Lower lobe of right lung (tissue), 2 donors: ENCODE measurements at regions not wholly inside any gene's neighbourhood (a gene's known extent, or its start where the extent isn't known, plus 50 kb on each side); places are given as distances from the start of the nearest gene placed in this dataset.

Experiments
- ATAC-seq, 2 donors: fragments of 200-7000 bp; cut with Tn5 transposase; one replicate each; pipeline ENCODE4 v1.9.1; 2020 to 2022; ENCODE audit warnings: mild to moderate bottlenecking in 2 of 2, moderate library complexity in 2 of 2
- DNase-seq: peaks from one replicate; pipeline ENCODE4 v3.0.0-alpha.2; 2020
- H3K27ac ChIP-seq: fragments of 200-600 bp; one replicate; pipeline ENCODE4 v1.8.0; 2022
- H3K27me3 ChIP-seq: fragments of 200-600 bp; one replicate; pipeline ENCODE4 v1.8.0; 2022; ENCODE audit warnings: low read depth
- H3K36me3 ChIP-seq: fragments of 200-600 bp; one replicate; pipeline ENCODE4 v1.8.0; 2022; ENCODE audit warnings: mild to moderate bottlenecking
- H3K4me1 ChIP-seq: fragments of 200-600 bp; one replicate; pipeline ENCODE4 v1.8.0; 2022
- H3K4me3 ChIP-seq: fragments of 200-600 bp; one replicate; pipeline ENCODE4 v1.8.0; 2022; ENCODE audit warnings: mild to moderate bottlenecking
- H3K9me3 ChIP-seq: fragments of 200-600 bp; one replicate; pipeline ENCODE4 v1.8.0; 2022
- intact Hi-C: fragments of 100-400 bp; cut with DNase I; formaldehyde crosslinking; loops from one replicate; pipeline ENCODE4 v1.11.0; 2022
- TF ChIP-seq, protein P1 (sequence below): fragments of 200-600 bp; IDR thresholded peaks from one replicate; pipeline ENCODE4 v1.8.0; 2022; ENCODE audit warnings: antibody characterized with exemption, mild to moderate bottlenecking
- donor health status: DM: no; HTN: yes; CAD: no; lungs with severe emphysema.

DNA sequence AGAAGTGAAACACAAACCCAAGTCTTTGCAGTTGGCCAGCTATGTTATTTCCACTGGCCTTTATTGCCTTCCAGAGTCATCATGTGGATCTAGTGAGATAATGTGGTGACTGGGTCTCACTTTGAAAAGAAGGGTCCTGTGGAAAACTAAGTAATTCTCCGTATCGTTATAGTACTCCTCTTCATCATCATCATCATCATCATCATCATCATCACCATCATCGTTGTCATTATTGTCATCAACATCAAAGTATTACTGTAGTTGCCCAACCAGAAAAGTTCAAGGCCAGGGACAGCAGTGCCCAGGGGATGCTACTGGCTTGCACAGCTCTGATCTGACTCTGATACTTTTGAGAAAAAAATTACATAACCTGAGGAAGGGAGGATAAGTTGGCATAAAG lies 295.6 kb upstream of the F9 start:
- Histone ChIP-seq H3K36me3 (no peaks in the 10 kb centered on the region), H3K27ac (no peak overlapping the region), H3K27me3 (no peaks in the 10 kb centered on the region), H3K4me1 (no peaks in the 10 kb centered on the region), H3K4me3 (no peak overlapping the region), H3K9me3 (no peaks in the 10 kb centered on the region)
- intact Hi-C loops: no loop called here
- no peak for ATAC-seq
- TF ChIP-seq, protein P1, sequence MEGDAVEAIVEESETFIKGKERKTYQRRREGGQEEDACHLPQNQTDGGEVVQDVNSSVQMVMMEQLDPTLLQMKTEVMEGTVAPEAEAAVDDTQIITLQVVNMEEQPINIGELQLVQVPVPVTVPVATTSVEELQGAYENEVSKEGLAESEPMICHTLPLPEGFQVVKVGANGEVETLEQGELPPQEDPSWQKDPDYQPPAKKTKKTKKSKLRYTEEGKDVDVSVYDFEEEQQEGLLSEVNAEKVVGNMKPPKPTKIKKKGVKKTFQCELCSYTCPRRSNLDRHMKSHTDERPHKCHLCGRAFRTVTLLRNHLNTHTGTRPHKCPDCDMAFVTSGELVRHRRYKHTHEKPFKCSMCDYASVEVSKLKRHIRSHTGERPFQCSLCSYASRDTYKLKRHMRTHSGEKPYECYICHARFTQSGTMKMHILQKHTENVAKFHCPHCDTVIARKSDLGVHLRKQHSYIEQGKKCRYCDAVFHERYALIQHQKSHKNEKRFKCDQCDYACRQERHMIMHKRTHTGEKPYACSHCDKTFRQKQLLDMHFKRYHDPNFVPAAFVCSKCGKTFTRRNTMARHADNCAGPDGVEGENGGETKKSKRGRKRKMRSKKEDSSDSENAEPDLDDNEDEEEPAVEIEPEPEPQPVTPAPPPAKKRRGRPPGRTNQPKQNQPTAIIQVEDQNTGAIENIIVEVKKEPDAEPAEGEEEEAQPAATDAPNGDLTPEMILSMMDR: no peak
- no peak for DNase-seq

DNA sequence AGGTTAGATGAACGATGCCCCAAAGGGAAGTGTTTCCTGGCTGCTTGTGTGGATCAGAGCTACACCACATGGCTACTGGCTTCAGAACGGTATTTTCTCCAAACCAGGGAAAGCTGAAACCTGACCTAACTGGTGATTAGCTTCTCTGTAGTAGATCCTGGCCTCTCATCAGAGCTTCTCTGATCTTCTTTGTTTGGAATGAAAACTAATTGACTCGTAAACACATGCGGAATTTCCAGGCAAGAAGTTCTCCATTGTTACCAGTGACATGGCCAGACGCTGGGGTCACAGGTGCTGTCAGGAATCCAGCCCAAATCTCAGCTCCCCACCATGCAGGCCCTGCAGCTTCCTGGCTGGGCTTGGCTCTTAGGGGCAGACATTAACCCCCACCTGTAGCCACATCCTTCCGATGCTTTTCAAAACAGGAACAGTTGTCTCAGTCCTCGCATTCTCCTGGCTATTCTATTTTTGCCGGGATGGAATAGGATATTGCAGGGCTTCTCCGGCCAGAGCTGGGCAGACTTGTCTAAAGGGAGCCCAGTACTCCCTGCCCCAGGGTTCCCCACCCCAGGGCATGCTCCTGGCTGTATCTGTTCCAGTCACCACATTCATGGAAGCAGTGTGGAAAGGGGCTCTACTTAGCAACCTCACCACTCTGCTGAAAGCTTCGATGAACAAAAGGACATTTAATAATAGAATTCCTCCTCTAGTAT lies 305.4 kb upstream of the F9 start:
- DNase-seq (no peak), ATAC-seq (no peak)
- Histone ChIP-seq H3K27me3 (no peaks in the 10 kb centered on the region), H3K4me1 (no peaks in the 10 kb centered on the region), H3K9me3 (no peaks in the 10 kb centered on the region), H3K36me3 (no peaks in the 10 kb centered on the region), H3K4me3 (no peak overlapping the region), H3K27ac (no peak overlapping the region)
- intact Hi-C loops: no loop called here
- TF ChIP-seq, protein P1: no peak

DNA sequence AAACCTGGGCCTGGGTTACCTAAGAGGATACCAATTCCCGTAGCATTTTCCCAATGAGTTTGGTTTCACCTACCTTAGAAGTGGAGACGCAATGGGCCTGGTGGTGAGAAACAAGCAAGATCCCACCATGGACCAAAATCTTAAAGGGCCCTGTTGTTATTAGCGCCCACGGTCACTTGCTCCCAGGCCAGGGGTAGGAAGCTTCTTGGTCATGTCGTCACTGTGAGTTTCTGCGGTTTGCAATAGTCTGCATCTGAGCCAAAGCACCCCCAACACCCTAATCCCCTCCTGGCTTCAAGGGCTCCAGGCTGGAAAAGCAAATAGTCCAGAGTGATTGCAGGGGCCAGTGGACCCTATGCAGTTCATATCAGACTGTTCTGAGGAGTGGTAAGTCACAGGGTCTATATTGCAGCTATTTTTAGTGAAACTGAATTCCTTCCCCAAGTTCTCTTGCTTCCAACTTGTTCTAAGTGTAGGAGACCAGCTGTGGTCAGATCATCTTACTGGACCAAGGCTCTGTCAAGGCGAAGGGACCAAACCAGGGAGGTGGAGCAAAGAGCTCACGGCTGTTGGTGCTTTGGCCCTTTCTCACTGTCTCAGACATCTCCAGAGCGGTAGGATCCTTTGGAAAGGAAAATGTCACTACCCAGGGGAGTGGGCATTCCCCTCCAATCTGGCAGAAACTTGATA lies 307.9 kb upstream of the F9 start:
- intact Hi-C loops: no loop called here
- H3K4me3 ChIP-seq: no peak overlapping the region
- no peak overlapping the region for H3K27ac ChIP-seq
- TF ChIP-seq, protein P1: no peak
- no peaks in the 10 kb centered on the region for H3K4me1 ChIP-seq
- no peaks in the 10 kb centered on the region for H3K9me3 ChIP-seq
- no peaks in the 10 kb centered on the region for H3K27me3 ChIP-seq
- no peaks in the 10 kb centered on the region for H3K36me3 ChIP-seq
- ATAC-seq: no peak
- no peak for DNase-seq

DNA sequence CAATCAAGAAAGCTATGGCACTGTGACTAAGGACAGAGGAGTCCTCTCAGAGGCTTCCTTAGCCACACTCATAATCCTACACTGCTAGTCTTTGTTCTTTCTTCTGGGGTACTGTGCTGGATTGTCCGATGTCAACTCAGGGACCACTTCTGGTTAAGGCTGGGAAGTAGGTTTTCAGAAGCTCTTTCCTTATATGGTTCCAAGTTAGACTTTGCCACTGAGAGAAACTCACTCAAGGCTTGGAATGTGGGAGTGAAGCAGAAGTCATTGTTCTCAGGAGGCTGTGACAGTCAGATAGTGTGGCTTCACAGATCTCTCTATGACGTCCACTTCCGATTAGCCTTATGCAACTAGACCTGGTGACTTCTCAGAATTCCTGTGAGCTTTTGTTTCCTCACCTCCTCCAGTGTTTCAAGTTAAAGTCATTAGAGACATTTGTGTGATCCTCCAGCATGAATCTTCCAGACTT lies 317.3 kb upstream of the F9 start:
- Histone ChIP-seq H3K4me1 (no peaks in the 10 kb centered on the region), H3K9me3 (no peaks in the 10 kb centered on the region), H3K27me3 (no peaks in the 10 kb centered on the region), H3K4me3 (no peak overlapping the region), H3K27ac (no peak overlapping the region), H3K36me3 (no peaks in the 10 kb centered on the region)
- DNase-seq (no peak), ATAC-seq (no peak)
- intact Hi-C loops: no loop called here
- TF ChIP-seq, protein P1: no peak

DNA sequence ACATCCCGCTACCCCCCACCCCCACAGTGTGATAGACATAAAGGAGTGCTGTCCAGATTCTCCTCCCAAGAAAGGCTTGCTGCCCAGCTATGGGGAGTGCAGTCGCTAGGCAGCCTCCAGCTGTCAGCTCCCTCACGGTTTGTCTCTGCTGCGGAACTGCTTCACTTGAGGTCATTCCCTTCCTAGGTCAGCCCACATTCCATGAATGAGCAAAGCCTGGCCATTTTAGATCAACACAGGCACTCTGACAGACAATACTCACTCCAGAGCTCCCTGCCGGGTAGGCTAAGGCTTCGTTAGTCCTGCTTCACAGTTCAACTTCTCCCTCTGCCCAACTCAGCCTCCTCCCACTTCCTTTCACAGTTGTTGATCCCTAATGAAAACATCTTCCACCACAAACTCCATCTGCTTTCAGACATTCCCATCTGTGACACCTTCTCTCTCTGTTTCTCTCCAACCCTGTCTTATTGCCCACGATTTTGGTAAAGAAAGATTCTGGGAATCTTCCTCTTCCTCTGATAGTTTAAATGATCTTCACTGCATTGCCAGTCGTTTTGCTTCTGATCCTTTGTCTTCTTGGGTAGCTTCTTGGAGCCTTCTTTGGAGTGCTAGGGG lies 318.9 kb upstream of the F9 start:
- no peak for ATAC-seq
- intact Hi-C loops: no loop called here

More for the DNA sequence above, 318.9 kb upstream of the F9 start:
- no peaks in the 10 kb centered on the region for H3K27me3 ChIP-seq
- H3K4me1 ChIP-seq: no peaks in the 10 kb centered on the region
- no peak overlapping the region for H3K4me3 ChIP-seq
- DNase-seq: no peak
- no peak overlapping the region for H3K27ac ChIP-seq
- no peaks in the 10 kb centered on the region for H3K9me3 ChIP-seq
- TF ChIP-seq, protein P1: no peak
- H3K36me3 ChIP-seq: no peaks in the 10 kb centered on the region
